Upper lobe of right lung (tissue), 1 donor: ENCODE measurements at regions not wholly inside any gene's neighbourhood (a gene's known extent, or its start where the extent isn't known, plus 50 kb on each side); places are given as distances from the start of the nearest gene placed in this dataset.

ENCODE experiments used
- ATAC-seq: fragments of 200-7000 bp; cut with Tn5 transposase; one replicate; pipeline ENCODE4 v1.9.1; 2020; ENCODE audit warnings: mild to moderate bottlenecking, moderate library complexity
- DNase-seq: peaks from one replicate; pipeline ENCODE4 v3.0.0-alpha.2; 2020
- H3K27ac ChIP-seq: fragments of 200-600 bp; one replicate; pipeline ENCODE4 v1.8.0; 2022
- H3K27me3 ChIP-seq: fragments of 200-600 bp; one replicate; pipeline ENCODE4 v1.8.0; 2022; ENCODE audit warnings: mild to moderate bottlenecking
- H3K36me3 ChIP-seq: fragments of 200-600 bp; one replicate; pipeline ENCODE4 v1.8.0; 2022
- H3K4me1 ChIP-seq: fragments of 200-600 bp; one replicate; pipeline ENCODE4 v1.8.0; 2022
- H3K4me3 ChIP-seq: fragments of 200-600 bp; one replicate; pipeline ENCODE4 v1.8.0; 2022; ENCODE audit warnings: mild to moderate bottlenecking
- H3K9me3 ChIP-seq: fragments of 200-600 bp; one replicate; pipeline ENCODE4 v1.8.0; 2022
- intact Hi-C: fragments of 100-400 bp; cut with DNase I; formaldehyde crosslinking; loops from one replicate; pipeline ENCODE4 v1.11.0; 2022
- TF ChIP-seq, protein P1 (sequence below): fragments of 200-600 bp; IDR thresholded peaks from one replicate; pipeline ENCODE4 v1.8.0; 2022; ENCODE audit warnings: antibody characterized with exemption
- donor health status: DM: no; HTN: yes; CAD: no; lungs with severe emphysema.

DNA sequence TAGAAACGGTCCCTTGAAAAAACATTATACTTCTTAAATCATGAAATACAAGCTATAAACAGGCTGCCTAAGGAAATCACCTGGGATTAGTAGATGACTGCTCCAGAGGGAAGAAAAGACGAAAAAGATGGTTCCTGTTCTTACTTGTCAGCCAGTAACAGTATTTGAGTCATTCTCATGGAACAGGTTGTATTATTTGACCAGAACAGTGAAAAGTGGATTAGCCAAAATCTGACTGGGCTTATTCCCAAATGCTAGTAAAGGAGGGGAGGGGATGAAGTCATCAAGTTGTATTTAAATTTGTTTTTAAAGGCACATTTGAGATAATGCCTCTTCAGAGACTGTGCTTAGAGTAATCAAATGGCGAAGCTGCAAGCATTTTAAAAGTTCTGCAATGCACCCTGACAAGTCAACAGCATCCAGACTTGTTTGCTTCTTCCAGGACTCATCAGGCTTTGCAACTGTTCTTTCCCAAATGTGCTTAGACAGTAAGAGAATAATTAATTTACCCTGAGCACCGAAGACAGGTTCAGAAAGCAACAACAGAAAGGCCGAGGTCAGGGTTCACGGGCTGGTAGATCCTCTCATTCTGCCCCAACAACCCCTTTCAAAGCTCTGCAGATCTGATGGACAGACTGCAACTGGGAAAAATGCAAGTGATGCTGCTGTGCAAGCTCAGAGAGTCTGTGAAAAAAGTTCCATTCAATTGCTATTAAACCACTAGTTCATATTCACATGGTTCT is 800.6 kb downstream of the KCTD16 start:
- DNase-seq, result no peak
- H3K9me3 ChIP-seq, result no peaks in the 10 kb centered on the region
- H3K4me3 ChIP-seq, result no peak overlapping the region
- H3K27me3 ChIP-seq, result no peaks in the 10 kb centered on the region
- ATAC-seq, result no peak
- no peak overlapping the region for H3K27ac ChIP-seq
- no peaks in the 10 kb centered on the region for H3K4me1 ChIP-seq
- H3K36me3 ChIP-seq, result no peaks in the 10 kb centered on the region
- TF ChIP-seq, protein P1, sequence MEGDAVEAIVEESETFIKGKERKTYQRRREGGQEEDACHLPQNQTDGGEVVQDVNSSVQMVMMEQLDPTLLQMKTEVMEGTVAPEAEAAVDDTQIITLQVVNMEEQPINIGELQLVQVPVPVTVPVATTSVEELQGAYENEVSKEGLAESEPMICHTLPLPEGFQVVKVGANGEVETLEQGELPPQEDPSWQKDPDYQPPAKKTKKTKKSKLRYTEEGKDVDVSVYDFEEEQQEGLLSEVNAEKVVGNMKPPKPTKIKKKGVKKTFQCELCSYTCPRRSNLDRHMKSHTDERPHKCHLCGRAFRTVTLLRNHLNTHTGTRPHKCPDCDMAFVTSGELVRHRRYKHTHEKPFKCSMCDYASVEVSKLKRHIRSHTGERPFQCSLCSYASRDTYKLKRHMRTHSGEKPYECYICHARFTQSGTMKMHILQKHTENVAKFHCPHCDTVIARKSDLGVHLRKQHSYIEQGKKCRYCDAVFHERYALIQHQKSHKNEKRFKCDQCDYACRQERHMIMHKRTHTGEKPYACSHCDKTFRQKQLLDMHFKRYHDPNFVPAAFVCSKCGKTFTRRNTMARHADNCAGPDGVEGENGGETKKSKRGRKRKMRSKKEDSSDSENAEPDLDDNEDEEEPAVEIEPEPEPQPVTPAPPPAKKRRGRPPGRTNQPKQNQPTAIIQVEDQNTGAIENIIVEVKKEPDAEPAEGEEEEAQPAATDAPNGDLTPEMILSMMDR, result no peak
- intact Hi-C loops, result no loop called here

DNA sequence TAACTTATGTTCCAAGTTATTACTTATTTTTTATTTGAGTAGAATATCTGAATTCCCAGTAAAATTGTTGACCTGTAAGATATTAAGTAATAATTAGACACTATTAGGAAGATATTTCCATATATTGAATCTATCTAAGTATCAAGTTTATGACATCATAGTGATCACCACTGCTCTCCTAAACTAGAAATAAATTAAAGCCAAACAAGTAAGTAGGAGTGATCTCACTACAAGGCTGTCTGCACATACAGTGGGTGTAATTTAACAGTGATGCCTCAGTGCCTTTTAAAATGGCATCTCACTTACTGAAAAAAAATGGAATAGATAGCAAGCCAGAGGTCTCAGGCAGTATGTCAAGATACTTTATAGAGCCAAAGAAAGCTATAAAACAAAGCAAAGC is 789.6 kb downstream of the KCTD16 start:
- no peak overlapping the region for H3K4me3 ChIP-seq
- H3K36me3 ChIP-seq, result no peaks in the 10 kb centered on the region

DNA sequence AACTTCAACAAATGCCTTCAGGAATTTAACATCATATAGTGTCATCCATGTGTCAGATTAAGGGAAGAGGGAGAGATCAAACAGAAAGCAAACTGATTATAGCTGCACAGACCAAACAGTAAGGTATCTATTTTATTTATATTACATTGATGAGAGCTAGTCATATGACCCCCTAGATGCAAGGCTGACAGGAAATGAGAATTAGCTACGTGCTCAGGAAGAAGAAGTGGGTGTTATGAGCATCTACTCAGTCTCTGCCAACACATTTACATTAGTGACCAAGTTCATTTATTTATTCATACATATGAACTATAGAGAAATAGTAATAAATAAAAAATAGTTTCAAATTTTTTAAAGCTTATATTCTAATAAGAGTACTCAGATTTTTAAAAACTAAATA is 787.3 kb downstream of the KCTD16 start:
- H3K4me1 ChIP-seq, result no peaks in the 10 kb centered on the region
- no peak overlapping the region for H3K4me3 ChIP-seq
- no peak overlapping the region for H3K27ac ChIP-seq
- H3K9me3 ChIP-seq, result no peaks in the 10 kb centered on the region
- intact Hi-C loops, result no loop called here
- H3K36me3 ChIP-seq, result no peaks in the 10 kb centered on the region
- TF ChIP-seq, protein P1, result no peak
- no peaks in the 10 kb centered on the region for H3K27me3 ChIP-seq
- DNase-seq (no peak), ATAC-seq (no peak)

More for the DNA sequence above, 789.6 kb downstream of the KCTD16 start:
- no peaks in the 10 kb centered on the region for H3K4me1 ChIP-seq
- no peaks in the 10 kb centered on the region for H3K9me3 ChIP-seq
- TF ChIP-seq, protein P1, result no peak
- ATAC-seq, result no peak
- no peak overlapping the region for H3K27ac ChIP-seq
- no peaks in the 10 kb centered on the region for H3K27me3 ChIP-seq
- intact Hi-C loops, result no loop called here
- no peak for DNase-seq

DNA sequence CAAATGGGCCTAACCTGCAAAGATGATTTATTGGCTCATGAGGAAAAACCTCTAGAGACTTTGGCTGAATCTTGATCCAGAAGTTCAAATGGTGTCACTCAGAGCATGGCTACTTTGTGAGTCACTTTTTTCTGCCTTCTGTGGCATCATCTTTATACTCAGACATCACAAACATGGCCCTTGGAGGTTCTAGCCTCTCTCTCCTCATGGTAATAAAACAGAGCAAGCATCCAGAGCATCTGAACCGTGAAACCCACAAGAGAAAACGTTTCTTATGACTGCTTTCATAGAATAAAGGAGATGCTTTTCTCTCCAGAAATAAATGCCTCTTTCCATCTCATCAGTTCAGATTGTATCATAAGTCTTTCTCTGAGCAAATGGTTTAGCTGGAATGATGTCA is 780.3 kb downstream of the KCTD16 start:
- no peaks in the 10 kb centered on the region for H3K4me1 ChIP-seq
- H3K9me3 ChIP-seq, result no peaks in the 10 kb centered on the region
- TF ChIP-seq, protein P1, result no peak
- DNase-seq, result no peak
- H3K27me3 ChIP-seq, result no peaks in the 10 kb centered on the region
- no peaks in the 10 kb centered on the region for H3K36me3 ChIP-seq
- no peak for ATAC-seq
- no peak overlapping the region for H3K4me3 ChIP-seq
- H3K27ac ChIP-seq, result no peak overlapping the region
- intact Hi-C loops, result no loop called here

DNA sequence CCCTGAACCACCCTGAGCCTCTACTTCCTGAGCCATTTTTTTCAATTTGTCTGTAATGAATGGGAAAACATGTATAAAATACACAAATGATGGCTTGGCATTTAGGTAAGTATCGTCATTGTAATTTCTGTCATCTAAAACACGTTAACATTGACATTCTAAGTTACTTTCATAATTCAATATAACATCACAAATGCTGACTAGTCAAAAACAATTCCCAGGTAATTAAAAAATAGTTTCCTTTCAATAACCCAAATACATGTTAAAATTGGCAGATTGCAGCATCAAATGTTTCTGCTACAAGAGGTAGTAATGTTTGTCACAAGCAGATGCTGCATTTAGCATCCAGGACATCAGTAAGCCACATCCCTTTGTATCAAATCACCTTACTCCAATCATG is 776.4 kb downstream of the KCTD16 start:
- TF ChIP-seq, protein P1, result no peak
- H3K4me3 ChIP-seq, result no peak overlapping the region
- intact Hi-C loops, result no loop called here
- H3K27ac ChIP-seq, result no peak overlapping the region
- H3K4me1 ChIP-seq, result no peaks in the 10 kb centered on the region
- H3K9me3 ChIP-seq, result no peaks in the 10 kb centered on the region
- no peak for ATAC-seq
- no peak for DNase-seq
- H3K36me3 ChIP-seq, result no peaks in the 10 kb centered on the region
- H3K27me3 ChIP-seq, result no peaks in the 10 kb centered on the region

DNA sequence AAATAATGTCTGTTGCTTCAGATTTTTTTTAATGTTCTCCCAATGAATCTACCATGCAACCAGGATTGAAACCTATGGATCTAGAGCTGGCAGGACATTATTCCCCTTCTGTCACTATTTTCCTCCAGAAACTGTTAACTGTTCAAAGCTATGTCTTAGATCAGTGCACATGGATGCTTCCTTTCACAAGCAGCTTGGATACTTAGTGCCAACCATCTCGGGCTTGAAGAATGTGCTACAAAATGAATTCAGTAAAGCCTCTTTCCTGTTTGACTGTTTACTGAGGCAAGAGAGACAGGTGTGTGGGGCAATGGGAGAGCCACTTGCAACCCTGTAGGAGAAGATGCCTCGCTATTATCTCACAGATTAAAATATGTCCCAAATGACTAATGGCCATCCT is 774.8 kb downstream of the KCTD16 start:
- H3K36me3 ChIP-seq, result no peaks in the 10 kb centered on the region
- intact Hi-C loops, result no loop called here
- DNase-seq, result no peak
- no peaks in the 10 kb centered on the region for H3K4me1 ChIP-seq
- no peak for ATAC-seq
- no peaks in the 10 kb centered on the region for H3K27me3 ChIP-seq
- H3K4me3 ChIP-seq, result no peak overlapping the region
- TF ChIP-seq, protein P1, result no peak
- no peak overlapping the region for H3K27ac ChIP-seq
- no peaks in the 10 kb centered on the region for H3K9me3 ChIP-seq
